T-helper 17 cell (primary cell): ENCODE measurements at regions not wholly inside any gene's neighbourhood (a gene's known extent, or its start where the extent isn't known, plus 50 kb on each side); places are given as distances from the start of the nearest gene placed in this dataset.

Source experiments
- ATAC-seq: fragments of 150-1000 bp; cut with Tn5 transposase; 2 replicates; pipeline ENCODE4 v1.10.0; 2021; ENCODE audit warnings: mild to moderate bottlenecking, moderate library complexity
- DNase-seq, 3 donors: peaks; one replicate each; pipeline versions ENCODE4 v3.0.0 to v3.0.0-alpha.2; 2020 to 2021
- H3K9me3 ChIP-seq: one replicate; pipeline ENCODE4 v1.7.0; 2013; ENCODE audit warnings: low read length, mild to moderate bottlenecking; ENCODE audit not compliant: control insufficient read depth, poor library complexity, severe bottlenecking
- H3K27ac Mint-ChIP-seq: one replicate; pipeline ENCODE4 v1.8.0; 2022; ENCODE audit warnings: mild to moderate bottlenecking, moderate library complexity, mixed read lengths
- H3K27me3 Mint-ChIP-seq: one replicate; pipeline ENCODE4 v1.8.0; 2022; ENCODE audit warnings: mixed read lengths
- H3K36me3 Mint-ChIP-seq: one replicate; pipeline ENCODE4 v1.8.0; 2022; ENCODE audit warnings: low read depth, mixed read lengths
- H3K4me1 Mint-ChIP-seq: one replicate; pipeline ENCODE4 v1.8.0; 2022; ENCODE audit warnings: mild to moderate bottlenecking, mixed read lengths
- H3K4me3 Mint-ChIP-seq: one replicate; pipeline ENCODE4 v1.8.0; 2022; ENCODE audit warnings: mild to moderate bottlenecking, moderate library complexity, mixed read lengths

DNA sequence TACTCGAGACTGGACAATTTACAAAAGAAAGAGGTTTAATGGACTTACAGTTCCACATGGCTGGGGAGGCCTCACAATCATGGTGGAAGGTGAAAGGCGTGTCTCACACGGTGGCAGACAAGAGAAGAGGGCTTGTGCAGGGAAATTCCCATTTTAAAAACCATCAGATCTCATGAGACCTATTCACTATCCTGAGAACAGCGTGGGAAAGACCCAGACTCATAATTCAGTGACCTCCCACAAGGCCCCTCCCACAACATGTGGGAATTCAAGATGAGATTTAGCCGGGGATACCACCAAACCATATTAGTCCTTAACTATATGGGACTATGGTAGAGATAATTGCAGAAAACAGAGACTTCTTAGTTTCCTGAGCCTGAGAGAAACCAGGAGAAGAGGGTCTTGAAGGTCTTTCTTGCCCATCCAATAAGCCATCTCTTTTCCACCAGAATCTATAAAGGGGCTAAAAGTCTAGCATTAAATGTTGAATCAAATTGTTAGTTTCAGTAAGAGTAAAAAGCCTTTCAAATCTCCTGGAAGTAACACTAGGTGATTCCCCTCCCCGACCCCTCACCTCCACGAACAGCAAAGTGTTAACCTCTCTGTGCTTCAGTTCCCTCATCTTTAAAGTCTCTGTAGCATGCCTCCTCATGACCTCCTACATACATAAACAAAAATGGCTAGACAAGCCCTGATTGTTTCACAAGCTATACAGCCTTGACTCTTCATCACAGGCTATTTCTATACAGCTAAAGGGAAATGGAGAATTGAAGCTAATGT lies 259.1 kb downstream of the TMEM167A start:
- H3K9me3 ChIP-seq: no peaks in the 10 kb centered on the region
- ATAC-seq (no peak), DNase-seq (no peak)
- no peak overlapping the region for H3K4me3 Mint-ChIP-seq
- peaks cover 2% of the 10 kb centered on the region for H3K4me1 Mint-ChIP-seq
- H3K36me3 Mint-ChIP-seq: peaks cover 2% of the 10 kb centered on the region
- H3K27ac Mint-ChIP-seq: no peak overlapping the region
- no peaks in the 10 kb centered on the region for H3K27me3 Mint-ChIP-seq

DNA sequence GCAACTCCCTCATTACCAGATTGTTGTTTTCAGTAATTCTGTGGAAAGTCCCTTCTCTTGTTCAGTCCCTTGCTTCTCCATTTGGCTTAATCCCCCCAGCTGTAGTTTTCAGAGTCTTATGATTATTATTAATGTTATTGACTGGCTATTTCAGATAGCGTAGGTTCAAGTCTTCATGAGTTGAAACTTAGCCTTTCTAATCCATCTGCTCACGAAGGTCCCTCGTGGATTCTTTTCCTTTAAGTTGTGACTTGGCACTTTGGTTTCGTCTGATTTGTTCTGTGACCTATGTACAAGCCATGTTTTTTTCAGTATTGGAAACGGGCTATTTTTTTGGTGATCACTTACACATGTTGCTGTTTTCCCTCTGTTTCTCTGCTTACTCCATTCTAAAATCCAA lies 260.3 kb downstream of the TMEM167A start:
- ATAC-seq (no peak), DNase-seq (no peak)
- H3K4me3 Mint-ChIP-seq: no peak overlapping the region
- H3K27me3 Mint-ChIP-seq: no peaks in the 10 kb centered on the region
- no peak overlapping the region for H3K27ac Mint-ChIP-seq
- H3K4me1 Mint-ChIP-seq: no peaks in the 10 kb centered on the region
- no peaks in the 10 kb centered on the region for H3K9me3 ChIP-seq
- H3K36me3 Mint-ChIP-seq: no peaks in the 10 kb centered on the region

DNA sequence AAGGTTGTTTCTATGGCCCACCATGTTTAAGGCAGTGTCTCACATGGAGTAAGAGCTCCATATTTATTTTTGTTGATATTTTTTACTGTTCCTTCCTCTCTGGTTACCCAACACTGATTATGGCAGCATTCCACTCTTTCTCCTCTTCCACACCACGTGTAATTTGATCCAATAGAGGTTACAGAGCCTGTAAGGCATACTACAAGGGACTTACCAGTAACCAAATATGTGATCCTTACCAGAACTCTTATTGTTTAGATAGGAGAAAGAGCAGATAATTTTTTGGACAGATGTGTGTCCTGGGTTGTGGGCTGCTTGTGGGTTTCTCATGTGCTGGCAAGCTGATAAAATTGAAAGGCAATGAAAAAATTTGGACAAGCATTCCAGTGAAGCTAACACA lies 261.3 kb downstream of the TMEM167A start:
- H3K36me3 Mint-ChIP-seq: no peaks in the 10 kb centered on the region
- no peak for DNase-seq
- no peaks in the 10 kb centered on the region for H3K27me3 Mint-ChIP-seq
- ATAC-seq: no peak
- H3K4me1 Mint-ChIP-seq: no peaks in the 10 kb centered on the region
- no peak overlapping the region for H3K4me3 Mint-ChIP-seq
- H3K9me3 ChIP-seq: no peaks in the 10 kb centered on the region
- H3K27ac Mint-ChIP-seq: no peak overlapping the region

DNA sequence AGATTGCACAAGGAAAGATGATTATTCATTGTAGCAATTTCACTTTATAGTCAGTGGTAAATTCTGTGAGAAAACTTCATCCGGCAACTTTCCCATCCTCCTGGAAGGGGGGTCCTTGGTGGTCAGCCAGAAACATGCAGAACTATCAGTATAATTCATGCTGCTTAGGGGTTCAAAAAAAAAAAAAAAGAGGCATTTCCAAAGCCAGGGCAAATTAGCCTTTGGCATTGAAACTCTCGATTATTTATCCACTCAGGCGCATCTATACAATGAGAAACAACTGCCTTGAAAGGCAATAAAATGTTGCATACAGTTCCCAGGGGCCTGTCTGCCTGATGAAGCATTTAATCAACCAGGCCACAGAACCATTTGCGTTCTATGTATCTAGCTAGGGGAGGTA lies 263.3 kb downstream of the TMEM167A start:
- no peak for ATAC-seq

DNA sequence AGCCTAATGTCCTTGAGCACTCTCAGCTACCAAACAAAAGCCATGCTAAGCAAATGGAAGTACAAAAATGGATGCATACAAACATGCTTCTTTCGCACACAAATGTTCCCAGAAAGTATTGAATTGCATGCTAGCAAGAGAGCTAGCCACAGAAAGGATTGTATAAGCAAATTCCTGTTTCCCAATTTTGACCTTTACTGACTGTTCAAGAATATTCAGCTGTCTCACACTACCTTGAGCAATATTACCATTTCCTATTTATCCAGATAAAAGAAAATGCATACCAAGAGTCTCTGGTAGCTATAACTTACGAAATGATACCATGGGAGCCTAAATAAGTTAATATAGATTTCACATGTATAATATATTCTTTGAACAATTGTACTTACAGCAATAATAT lies 264.6 kb downstream of the TMEM167A start:
- Mint-ChIP-seq H3K27me3 (peaks cover 5% of the 10 kb centered on the region), H3K4me1 (no peaks in the 10 kb centered on the region), H3K36me3 (no peaks in the 10 kb centered on the region), H3K4me3 (no peak overlapping the region), H3K27ac (no peak overlapping the region)
- DNase-seq (no peak), ATAC-seq (no peak)
- H3K9me3 ChIP-seq: no peaks in the 10 kb centered on the region

More for the DNA sequence above, 263.3 kb downstream of the TMEM167A start:
- no peak overlapping the region for H3K4me3 Mint-ChIP-seq
- no peaks in the 10 kb centered on the region for H3K9me3 ChIP-seq
- DNase-seq: no peak
- H3K27ac Mint-ChIP-seq: no peak overlapping the region
- no peaks in the 10 kb centered on the region for H3K36me3 Mint-ChIP-seq
- no peaks in the 10 kb centered on the region for H3K4me1 Mint-ChIP-seq
- peaks cover 2% of the 10 kb centered on the region for H3K27me3 Mint-ChIP-seq

DNA sequence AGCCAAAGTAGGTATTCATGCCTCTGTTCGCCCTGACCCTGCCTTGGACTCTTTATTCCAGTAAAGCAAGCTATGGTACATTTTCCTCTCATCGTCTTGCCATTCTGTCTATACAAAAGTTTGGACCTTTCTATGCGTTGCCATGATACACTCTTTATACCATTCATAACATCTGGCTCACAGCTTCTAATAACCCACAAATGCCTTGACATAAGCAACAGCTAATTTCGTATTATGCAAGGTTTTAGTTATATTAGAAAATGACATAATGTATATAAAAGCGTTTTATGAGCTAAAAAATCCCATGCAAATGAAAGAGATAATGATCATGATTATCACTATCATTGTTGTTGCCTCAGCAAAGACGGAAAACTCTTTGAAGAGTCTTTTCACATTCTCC lies 265.7 kb downstream of the TMEM167A start:
- H3K36me3 Mint-ChIP-seq: no peaks in the 10 kb centered on the region
- no peak overlapping the region for H3K27ac Mint-ChIP-seq
- no peak overlapping the region for H3K4me3 Mint-ChIP-seq
- ATAC-seq (no peak), DNase-seq (no peak)
- H3K9me3 ChIP-seq: no peaks in the 10 kb centered on the region
- H3K4me1 Mint-ChIP-seq: no peaks in the 10 kb centered on the region
- H3K27me3 Mint-ChIP-seq: peaks cover 5% of the 10 kb centered on the region

DNA sequence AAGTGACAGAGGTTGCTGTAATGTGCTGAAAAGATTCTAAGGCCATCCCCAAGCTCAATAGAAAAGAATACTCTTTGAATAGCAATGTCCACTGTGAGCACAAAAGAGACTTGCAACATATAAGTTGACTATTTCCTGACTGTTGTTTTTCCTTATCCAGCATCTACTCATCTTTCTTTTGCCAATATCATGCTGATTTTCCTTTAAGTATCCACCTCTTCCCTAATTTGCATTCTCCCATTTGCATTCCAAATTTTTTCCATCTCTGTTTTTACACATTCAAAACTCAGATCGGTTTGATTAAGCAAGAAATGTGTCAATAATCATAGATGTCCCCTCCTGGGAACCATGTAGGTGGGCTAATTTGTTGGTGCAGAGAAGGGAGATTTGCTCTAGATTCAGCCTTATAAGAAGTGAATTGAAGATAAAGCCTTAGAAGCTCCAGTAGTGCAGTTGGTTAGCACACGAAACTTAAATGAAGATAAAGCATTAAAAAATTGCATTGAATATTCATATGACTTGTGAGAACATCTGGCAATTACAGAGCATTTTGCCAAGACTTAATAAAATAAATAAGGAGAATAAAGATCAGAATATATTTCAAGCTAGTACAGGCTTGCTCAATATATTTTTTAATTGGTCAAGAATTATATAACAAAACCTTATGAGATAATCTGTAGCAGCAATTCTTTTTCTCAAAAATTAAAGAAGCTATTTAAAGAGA lies 267.6 kb downstream of the TMEM167A start:
- Mint-ChIP-seq H3K27ac (no peak overlapping the region), H3K36me3 (no peaks in the 10 kb centered on the region), H3K4me1 (no peaks in the 10 kb centered on the region), H3K4me3 (no peak overlapping the region), H3K27me3 (peaks cover 5% of the 10 kb centered on the region)
- H3K9me3 ChIP-seq: no peaks in the 10 kb centered on the region
- DNase-seq: no peak
- ATAC-seq: no peak

DNA sequence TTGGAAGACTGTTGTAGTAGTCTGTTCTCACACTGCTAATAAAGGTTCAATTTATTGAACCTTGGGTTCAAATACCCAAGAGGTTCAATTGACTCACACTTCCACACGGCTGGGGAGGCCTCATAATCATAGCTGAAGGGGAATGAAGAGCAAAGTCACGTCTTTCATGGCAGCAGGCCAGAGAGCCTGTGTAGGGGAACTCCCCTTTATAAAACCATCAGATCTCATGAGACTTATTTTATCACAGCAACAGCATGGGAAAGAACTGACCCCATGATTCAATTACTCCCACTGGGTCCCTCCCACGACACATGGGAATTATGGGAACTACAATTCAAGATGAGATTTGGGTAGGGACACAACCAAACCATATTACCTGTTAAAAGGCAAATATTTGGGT lies 268.2 kb downstream of the TMEM167A start:
- peaks cover 5% of the 10 kb centered on the region for H3K27me3 Mint-ChIP-seq
- no peak overlapping the region for H3K27ac Mint-ChIP-seq
- no peak overlapping the region for H3K4me3 Mint-ChIP-seq
- peaks cover 2% of the 10 kb centered on the region for H3K4me1 Mint-ChIP-seq
- ATAC-seq: no peak
- no peak for DNase-seq
- no peaks in the 10 kb centered on the region for H3K36me3 Mint-ChIP-seq
- H3K9me3 ChIP-seq: no peaks in the 10 kb centered on the region

DNA sequence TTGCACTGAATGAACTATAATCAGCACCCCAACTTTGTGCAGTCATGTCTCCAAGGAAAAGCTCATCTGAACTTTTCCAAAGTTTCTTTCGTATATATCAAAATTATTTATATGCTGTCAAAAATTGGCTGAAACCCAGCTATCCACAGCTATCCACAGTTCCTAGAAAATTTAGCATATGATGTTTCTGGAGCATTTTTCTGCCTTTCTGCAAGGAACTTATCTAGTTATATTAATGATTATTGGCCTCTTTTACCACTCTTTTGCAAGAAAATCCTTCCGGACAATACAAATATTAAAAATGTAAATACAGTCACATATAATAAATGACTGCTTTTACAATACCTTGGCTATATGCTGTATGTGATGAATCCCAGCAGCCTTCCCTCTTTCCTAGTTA lies 270.2 kb downstream of the TMEM167A start:
- no peaks in the 10 kb centered on the region for H3K9me3 ChIP-seq
- Mint-ChIP-seq H3K4me3 (no peak overlapping the region), H3K4me1 (peaks cover 2% of the 10 kb centered on the region), H3K27me3 (peaks cover 5% of the 10 kb centered on the region), H3K36me3 (no peaks in the 10 kb centered on the region), H3K27ac (no peak overlapping the region)
- ATAC-seq (no peak), DNase-seq (no peak)

DNA sequence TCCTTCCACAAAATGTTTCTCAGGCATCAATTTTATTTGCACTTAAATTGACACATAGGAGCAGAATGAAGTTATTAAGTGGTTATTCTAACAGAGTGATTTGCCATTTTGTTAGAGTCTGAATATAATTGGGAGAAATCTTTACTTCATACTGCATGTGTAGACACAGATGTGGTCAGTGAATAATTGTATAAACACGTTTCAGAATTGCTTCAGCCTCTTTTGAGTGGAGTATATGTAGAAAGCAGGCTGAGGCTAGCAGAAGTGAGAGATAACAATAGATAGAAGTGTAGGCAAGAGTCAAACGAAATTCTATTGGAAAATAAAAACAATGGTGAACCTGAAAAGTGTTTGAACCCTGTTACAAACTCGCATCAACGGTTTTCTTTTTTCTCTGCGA lies 270.7 kb downstream of the TMEM167A start:
- no peak overlapping the region for H3K27ac Mint-ChIP-seq
- H3K9me3 ChIP-seq: no peaks in the 10 kb centered on the region
- no peak overlapping the region for H3K4me3 Mint-ChIP-seq
- peaks cover 2% of the 10 kb centered on the region for H3K4me1 Mint-ChIP-seq
- ATAC-seq (no peak), DNase-seq (no peak)
- H3K27me3 Mint-ChIP-seq: peaks cover 5% of the 10 kb centered on the region
- no peaks in the 10 kb centered on the region for H3K36me3 Mint-ChIP-seq

DNA sequence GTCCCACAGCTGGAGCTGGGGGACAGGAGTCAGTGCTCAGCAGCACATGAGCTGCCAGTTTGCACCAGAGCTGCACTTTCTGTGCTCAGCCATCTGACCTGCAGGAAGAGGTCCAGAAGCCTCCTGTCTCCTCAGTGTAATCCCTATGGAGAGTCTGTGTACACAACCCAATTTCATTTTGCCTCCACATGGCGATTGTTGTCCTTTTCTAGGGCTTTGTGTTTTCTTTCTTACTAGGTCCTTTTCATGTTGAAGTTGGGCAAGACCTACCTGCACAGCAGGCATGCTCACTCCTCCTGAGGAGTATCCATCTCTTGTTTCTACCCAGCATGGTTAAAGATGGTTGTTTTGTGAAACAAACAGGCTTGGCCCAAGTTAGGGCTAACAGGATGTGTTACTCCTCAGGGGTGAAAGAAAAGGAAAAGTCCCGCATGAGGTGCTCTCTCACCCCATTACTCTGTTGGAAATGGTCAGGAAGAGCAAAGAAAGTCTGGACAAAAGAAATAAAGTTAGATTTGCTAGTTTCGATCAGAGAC lies 273.0 kb downstream of the TMEM167A start:
- H3K4me3 Mint-ChIP-seq: no peak overlapping the region
- peaks cover 5% of the 10 kb centered on the region for H3K27me3 Mint-ChIP-seq
- ATAC-seq (no peak), DNase-seq (no peak)
- H3K4me1 Mint-ChIP-seq: peaks cover 2% of the 10 kb centered on the region
- H3K27ac Mint-ChIP-seq: no peak overlapping the region
- H3K9me3 ChIP-seq: no peaks in the 10 kb centered on the region
- H3K36me3 Mint-ChIP-seq: no peaks in the 10 kb centered on the region

DNA sequence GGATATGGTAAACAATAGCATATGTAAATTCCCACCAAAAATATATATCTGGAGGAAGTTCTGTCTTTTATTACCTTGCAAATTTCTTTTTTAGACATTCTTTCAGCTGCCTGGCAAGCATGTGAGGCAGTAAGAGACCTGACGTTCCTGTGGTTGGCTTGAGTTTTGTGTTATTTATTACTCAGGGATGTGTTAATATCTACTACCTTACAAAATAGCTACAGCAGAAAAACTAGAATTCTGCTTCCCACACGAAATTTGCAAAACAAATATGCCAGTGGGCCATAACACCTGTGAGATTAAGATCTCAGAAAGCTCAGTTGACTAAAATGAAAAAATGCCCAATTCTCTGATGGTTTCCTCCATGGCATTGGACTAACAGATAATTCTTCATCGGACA lies 274.2 kb downstream of the TMEM167A start:
- DNase-seq: no peak
- H3K27me3 Mint-ChIP-seq: no peaks in the 10 kb centered on the region
- no peak overlapping the region for H3K4me3 Mint-ChIP-seq
- ATAC-seq: no peak
- H3K36me3 Mint-ChIP-seq: no peaks in the 10 kb centered on the region
- H3K9me3 ChIP-seq: no peaks in the 10 kb centered on the region
- no peak overlapping the region for H3K27ac Mint-ChIP-seq
- H3K4me1 Mint-ChIP-seq: peaks cover 2% of the 10 kb centered on the region

DNA sequence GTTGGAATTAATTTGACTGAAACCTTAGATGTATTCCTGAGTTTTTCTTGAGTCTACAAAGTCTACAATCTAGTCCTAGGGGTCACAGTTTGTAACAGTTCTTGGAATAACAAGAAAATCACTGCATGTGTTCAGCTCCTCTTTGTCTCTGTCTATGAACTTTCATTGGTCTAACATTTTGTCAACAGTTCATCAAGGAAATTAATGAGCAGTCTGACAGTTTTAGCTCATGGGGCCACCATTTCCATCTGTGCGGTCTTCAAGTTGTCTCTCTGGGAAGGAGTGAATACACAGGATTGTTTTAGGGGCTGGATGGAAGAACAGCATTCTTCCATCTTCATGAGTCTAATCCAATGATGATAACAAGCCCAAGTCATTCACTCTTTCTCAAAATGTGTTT lies 276.4 kb downstream of the TMEM167A start:
- H3K9me3 ChIP-seq: no peaks in the 10 kb centered on the region
- ATAC-seq: no peak
- Mint-ChIP-seq H3K4me3 (no peak overlapping the region), H3K27ac (no peak overlapping the region), H3K36me3 (no peaks in the 10 kb centered on the region), H3K4me1 (peaks cover 2% of the 10 kb centered on the region), H3K27me3 (peaks cover 5% of the 10 kb centered on the region)
- no peak for DNase-seq
